ENCODE measurements at regions not wholly inside any gene's neighbourhood (a gene's known extent, or its start where the extent isn't known, plus 50 kb on each side); places are given as distances from the start of the nearest gene placed in this dataset.

- DNase-seq (ENCODE audit: low spot score), result no peak
Measured at GRCh38 chr21:15241997-15242736, 177.4 kb upstream of the NRIP1 start.

GRCh38 chr21:15242906-15243305 lies 178.1 kb upstream of the NRIP1 start:
- DNase-seq (ENCODE audit: low spot score), result no peak

GRCh38 chr21:15243406-15243805 lies 178.6 kb upstream of the NRIP1 start:
- no peak for DNase-seq (ENCODE audit: low spot score)

GRCh38 chr21:15247613-15248012 lies 182.8 kb upstream of the NRIP1 start:
- DNase-seq (ENCODE audit: low spot score), result no peak

- DNase-seq (ENCODE audit: low spot score), result no peak
Measured at GRCh38 chr21:15249285-15249993, 184.6 kb upstream of the NRIP1 start.

GRCh38 chr21:15250384-15250783 lies 185.6 kb upstream of the NRIP1 start:
- DNase-seq (ENCODE audit: low spot score), result no peak

- no peak for DNase-seq (ENCODE audit: low spot score)
Measured at GRCh38 chr21:15252431-15252830, 187.6 kb upstream of the NRIP1 start.

- DNase-seq (ENCODE audit: low spot score), result no peak
Measured at GRCh38 chr21:15254111-15254510, 189.3 kb upstream of the NRIP1 start.

GRCh38 chr21:15255261-15255660 lies 190.5 kb upstream of the NRIP1 start:
- no peak for DNase-seq (ENCODE audit: low spot score)

- DNase-seq (ENCODE audit: low spot score), result no peak
Measured at GRCh38 chr21:15255763-15256162, 191.0 kb upstream of the NRIP1 start.

GRCh38 chr21:15256996-15257395 lies 192.2 kb upstream of the NRIP1 start:
- no peak for DNase-seq (ENCODE audit: low spot score)

- no peak for DNase-seq (ENCODE audit: low spot score)
Measured at GRCh38 chr21:15257646-15258045, 192.8 kb upstream of the NRIP1 start.

- DNase-seq (ENCODE audit: low spot score), result no peak
Measured at GRCh38 chr21:15259824-15260223, 195.0 kb upstream of the NRIP1 start.

GRCh38 chr21:15260604-15261003 lies 195.8 kb upstream of the NRIP1 start:
- no peak for DNase-seq (ENCODE audit: low spot score)

GRCh38 chr21:15264084-15264665 lies 199.4 kb upstream of the NRIP1 start:
- no peak for DNase-seq (ENCODE audit: low spot score)

- DNase-seq (ENCODE audit: low spot score), result no peak
Measured at GRCh38 chr21:15272171-15272570, 207.4 kb upstream of the NRIP1 start.

- DNase-seq (ENCODE audit: low spot score), result no peak
Measured at GRCh38 chr21:15272591-15272990, 207.8 kb upstream of the NRIP1 start.

- no peak for DNase-seq (ENCODE audit: low spot score)
Measured at GRCh38 chr21:15273244-15273643, 208.4 kb upstream of the NRIP1 start.

- DNase-seq (ENCODE audit: low spot score), result no peak
Measured at GRCh38 chr21:15274701-15275485, 210.1 kb upstream of the NRIP1 start.

GRCh38 chr21:15275615-15276235 lies 210.9 kb upstream of the NRIP1 start:
- no peak for DNase-seq (ENCODE audit: low spot score)

GRCh38 chr21:15276243-15276642 lies 211.4 kb upstream of the NRIP1 start:
- DNase-seq (ENCODE audit: low spot score), result no peak

GRCh38 chr21:15277466-15277865 lies 212.7 kb upstream of the NRIP1 start:
- no peak for DNase-seq (ENCODE audit: low spot score)
